HUES48 (cell line): ENCODE measurements at regions not wholly inside any gene's neighbourhood (a gene's known extent, or its start where the extent isn't known, plus 50 kb on each side); places are given as distances from the start of the nearest gene placed in this dataset.

Experiments
- H3K27ac ChIP-seq: one replicate; pipeline ENCODE4 v1.7.0; 2013; ENCODE audit warnings: low read depth, low read length, inconsistent platforms
- H3K27me3 ChIP-seq: 2 replicates; pipeline ENCODE4 v1.6.1; 2013; ENCODE audit warnings: mild to moderate bottlenecking, low read length; ENCODE audit not compliant: control insufficient read depth, insufficient read depth
- H3K36me3 ChIP-seq: 2 replicates; pipeline ENCODE4 v1.6.1; 2013; ENCODE audit warnings: low read length; ENCODE audit not compliant: control insufficient read depth, insufficient read depth
- H3K4me1 ChIP-seq: 2 replicates; pipeline ENCODE4 v1.6.1; 2013; ENCODE audit warnings: mild to moderate bottlenecking, low read length; ENCODE audit not compliant: control insufficient read depth, insufficient read depth
- H3K4me3 ChIP-seq: 2 replicates; pipeline ENCODE4 v1.5.1; 2013; ENCODE audit warnings: mild to moderate bottlenecking, low read depth, low read length
- H3K9ac ChIP-seq: 2 replicates; pipeline ENCODE4 v1.6.1; 2013; ENCODE audit warnings: mild to moderate bottlenecking, low read depth, low read length, moderate library complexity
- H3K9me3 ChIP-seq: 2 replicates; pipeline ENCODE4 v1.6.1; 2013; ENCODE audit warnings: low read length; ENCODE audit not compliant: control insufficient read depth, insufficient read depth

DNA sequence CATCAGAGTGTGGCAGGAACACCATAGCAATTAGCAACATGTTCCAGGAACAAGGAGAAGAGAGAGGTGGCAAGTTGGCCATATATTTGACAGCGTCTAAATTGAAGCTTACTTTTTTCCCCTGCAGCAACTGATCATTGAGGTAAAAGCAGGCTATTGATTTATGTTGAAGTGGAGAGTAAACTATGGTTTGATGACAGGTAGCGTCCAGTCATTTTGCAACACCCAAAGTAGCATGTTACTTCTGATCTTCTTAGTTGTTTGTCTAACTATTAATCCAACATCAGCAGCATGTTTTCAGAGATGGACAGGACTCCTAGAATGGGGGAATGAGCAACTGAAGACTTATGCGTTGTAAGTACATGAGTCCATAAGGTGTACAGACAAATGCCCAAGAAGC is 225.8 kb downstream of the ZPLD1 start:
- H3K27me3 ChIP-seq, result no peaks in the 10 kb centered on the region
- no peak overlapping the region for H3K9ac ChIP-seq
- no peak overlapping the region for H3K27ac ChIP-seq
- no peaks in the 10 kb centered on the region for H3K4me1 ChIP-seq
- no peaks in the 10 kb centered on the region for H3K9me3 ChIP-seq
- H3K4me3 ChIP-seq, result no peak overlapping the region
- H3K36me3 ChIP-seq, result no peaks in the 10 kb centered on the region

DNA sequence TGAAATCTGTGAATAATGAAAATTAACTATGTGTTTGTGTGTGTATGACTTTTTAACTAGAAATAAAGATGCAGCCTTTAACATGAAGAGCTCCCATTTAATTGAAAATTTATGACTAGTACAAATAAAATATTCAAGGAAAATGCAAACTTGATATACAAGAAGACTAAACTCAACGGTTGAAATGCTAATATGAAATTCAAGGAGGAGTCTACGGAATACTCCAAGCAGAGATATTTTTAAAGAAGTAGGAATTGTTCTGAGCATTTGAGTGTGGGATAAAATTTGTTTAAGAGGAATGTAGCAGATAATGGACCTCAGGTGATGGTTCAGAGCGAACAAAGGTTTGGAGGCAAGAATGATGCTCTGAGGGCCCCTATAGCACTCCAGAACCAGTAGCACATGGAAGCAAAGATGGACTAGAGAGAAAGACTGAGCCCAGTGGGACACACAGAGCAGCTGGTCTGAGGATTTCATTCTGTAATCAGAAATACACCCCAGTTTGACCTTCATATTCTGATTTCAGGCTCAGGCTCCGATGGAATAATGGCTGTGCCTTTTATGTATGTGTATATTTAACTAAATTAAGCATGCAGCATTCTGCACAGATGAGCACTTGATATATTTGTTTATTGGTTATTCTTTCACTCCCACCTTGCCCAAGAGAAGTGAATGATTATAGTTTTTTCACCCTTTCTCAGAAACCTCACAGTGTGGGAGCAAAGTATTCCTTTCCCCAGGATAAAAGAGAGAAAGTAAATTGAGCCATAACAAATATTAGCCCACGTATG is 227.1 kb downstream of the ZPLD1 start:
- H3K9ac ChIP-seq, result no peak overlapping the region

DNA sequence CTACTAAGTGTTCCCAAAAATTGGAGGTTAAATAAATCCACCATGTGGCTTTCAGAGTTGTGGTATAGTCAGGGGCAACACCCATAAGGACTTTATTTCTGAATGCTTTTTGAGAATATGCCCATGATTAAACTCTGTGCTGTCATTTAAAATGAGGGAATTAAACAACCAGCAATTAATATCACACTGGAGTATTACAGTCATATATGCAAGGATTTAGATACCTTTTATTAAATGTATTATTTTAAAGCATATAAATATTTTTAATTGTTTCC is 227.6 kb downstream of the ZPLD1 start:
- Histone ChIP-seq H3K9me3 (no peaks in the 10 kb centered on the region), H3K36me3 (no peaks in the 10 kb centered on the region), H3K27me3 (no peaks in the 10 kb centered on the region), H3K4me3 (no peak overlapping the region), H3K9ac (no peak overlapping the region), H3K4me1 (no peaks in the 10 kb centered on the region), H3K27ac (no peak overlapping the region)

More for the DNA sequence above, 227.1 kb downstream of the ZPLD1 start:
- Histone ChIP-seq H3K9me3 (no peaks in the 10 kb centered on the region), H3K27me3 (no peaks in the 10 kb centered on the region), H3K4me1 (no peaks in the 10 kb centered on the region), H3K4me3 (no peak overlapping the region), H3K27ac (no peak overlapping the region), H3K36me3 (no peaks in the 10 kb centered on the region)

DNA sequence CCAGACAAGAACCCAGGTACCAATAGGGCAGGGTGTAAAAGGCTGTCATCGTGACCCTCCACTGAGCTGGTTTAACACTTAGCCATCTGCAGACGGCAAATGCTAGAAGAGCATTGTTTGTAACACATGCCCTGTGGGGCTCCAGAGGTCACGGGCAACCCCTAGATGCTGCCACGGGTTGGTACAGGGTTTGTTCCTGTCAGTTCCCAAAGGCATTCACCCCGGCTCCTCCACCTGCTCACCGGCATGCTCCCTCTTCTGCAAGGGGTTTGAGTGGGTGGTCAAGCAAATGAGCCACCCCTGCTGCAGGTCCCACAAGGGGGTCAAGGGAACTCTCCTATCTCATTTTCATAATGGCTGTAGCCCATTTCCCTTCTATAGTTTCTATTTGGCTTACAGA is 229.3 kb downstream of the ZPLD1 start:
- Histone ChIP-seq H3K27me3 (no peaks in the 10 kb centered on the region), H3K4me3 (no peak overlapping the region), H3K27ac (no peak overlapping the region), H3K36me3 (no peaks in the 10 kb centered on the region), H3K9ac (no peak overlapping the region), H3K4me1 (no peaks in the 10 kb centered on the region), H3K9me3 (no peaks in the 10 kb centered on the region)

- H3K27me3 ChIP-seq, result no peaks in the 10 kb centered on the region
- no peaks in the 10 kb centered on the region for H3K36me3 ChIP-seq
- H3K4me3 ChIP-seq, result no peak overlapping the region
- no peak overlapping the region for H3K9ac ChIP-seq
- no peak overlapping the region for H3K27ac ChIP-seq
- H3K4me1 ChIP-seq, result no peaks in the 10 kb centered on the region
- H3K9me3 ChIP-seq, result no peaks in the 10 kb centered on the region
Observed at GRCh38 chr3:102665183-102665582, 230.4 kb downstream of the ZPLD1 start.

DNA sequence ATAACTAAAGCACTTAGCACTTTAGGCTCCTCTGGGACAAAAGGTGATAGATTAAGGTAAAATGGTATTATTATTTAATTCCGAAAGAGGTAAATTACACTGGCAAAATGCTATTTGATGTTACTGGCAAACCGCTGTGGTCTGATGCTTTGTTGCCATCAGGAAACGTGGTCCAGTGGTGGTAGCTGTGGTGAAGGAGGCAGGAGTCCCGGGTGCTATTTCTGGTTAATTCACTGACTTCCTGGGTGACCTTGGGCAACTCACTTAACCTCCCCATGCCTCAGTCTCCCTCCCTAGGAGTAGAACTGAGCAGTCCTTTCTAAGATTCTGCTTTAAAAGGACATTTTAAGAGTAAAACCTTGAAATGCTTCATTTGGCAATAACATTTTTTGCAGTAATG is 233.4 kb downstream of the ZPLD1 start:
- H3K27me3 ChIP-seq, result no peaks in the 10 kb centered on the region
- H3K4me3 ChIP-seq, result no peak overlapping the region
- no peaks in the 10 kb centered on the region for H3K9me3 ChIP-seq
- no peak overlapping the region for H3K9ac ChIP-seq
- H3K27ac ChIP-seq, result no peak overlapping the region
- H3K36me3 ChIP-seq, result no peaks in the 10 kb centered on the region
- H3K4me1 ChIP-seq, result 0 out of 2 replicates have a peak, but pooled peaks cover under 1% of the 10 kb centered on the region

DNA sequence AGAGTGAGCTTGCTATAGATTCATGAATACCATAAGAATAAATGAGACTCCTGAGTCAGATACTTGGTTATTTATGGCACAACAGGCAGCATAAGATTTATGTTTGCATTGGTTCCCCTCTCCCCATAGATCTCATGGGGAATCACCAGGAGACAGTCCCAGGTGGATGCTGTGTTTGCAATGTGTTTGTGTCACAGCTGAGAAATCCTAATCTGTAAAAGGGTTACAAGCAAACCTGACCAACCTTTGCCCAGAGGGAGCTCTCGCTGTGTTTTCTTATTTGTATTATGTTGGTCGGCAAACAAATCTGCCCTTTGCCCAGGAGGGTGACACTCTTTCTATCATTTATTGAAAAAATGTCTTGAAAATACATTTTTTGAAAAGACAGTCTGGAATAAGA is 236.2 kb downstream of the ZPLD1 start:
- Histone ChIP-seq H3K27ac (no peak overlapping the region), H3K9me3 (no peaks in the 10 kb centered on the region), H3K36me3 (no peaks in the 10 kb centered on the region), H3K4me1 (peaks cover 8% of the 10 kb centered on the region; the same call in 1 of the 2 replicates), H3K9ac (no peak overlapping the region), H3K27me3 (no peaks in the 10 kb centered on the region), H3K4me3 (no peak overlapping the region)

- H3K27me3 ChIP-seq, result no peaks in the 10 kb centered on the region
- no peaks in the 10 kb centered on the region for H3K36me3 ChIP-seq
- peaks cover 8% of the 10 kb centered on the region; the same call in 1 of the 2 replicates for H3K4me1 ChIP-seq
- H3K9me3 ChIP-seq, result no peaks in the 10 kb centered on the region
- no peak overlapping the region for H3K27ac ChIP-seq
- H3K4me3 ChIP-seq, result no peak overlapping the region
- no peak overlapping the region for H3K9ac ChIP-seq
Observed at GRCh38 chr3:102672305-102672704, 237.5 kb downstream of the ZPLD1 start.

DNA sequence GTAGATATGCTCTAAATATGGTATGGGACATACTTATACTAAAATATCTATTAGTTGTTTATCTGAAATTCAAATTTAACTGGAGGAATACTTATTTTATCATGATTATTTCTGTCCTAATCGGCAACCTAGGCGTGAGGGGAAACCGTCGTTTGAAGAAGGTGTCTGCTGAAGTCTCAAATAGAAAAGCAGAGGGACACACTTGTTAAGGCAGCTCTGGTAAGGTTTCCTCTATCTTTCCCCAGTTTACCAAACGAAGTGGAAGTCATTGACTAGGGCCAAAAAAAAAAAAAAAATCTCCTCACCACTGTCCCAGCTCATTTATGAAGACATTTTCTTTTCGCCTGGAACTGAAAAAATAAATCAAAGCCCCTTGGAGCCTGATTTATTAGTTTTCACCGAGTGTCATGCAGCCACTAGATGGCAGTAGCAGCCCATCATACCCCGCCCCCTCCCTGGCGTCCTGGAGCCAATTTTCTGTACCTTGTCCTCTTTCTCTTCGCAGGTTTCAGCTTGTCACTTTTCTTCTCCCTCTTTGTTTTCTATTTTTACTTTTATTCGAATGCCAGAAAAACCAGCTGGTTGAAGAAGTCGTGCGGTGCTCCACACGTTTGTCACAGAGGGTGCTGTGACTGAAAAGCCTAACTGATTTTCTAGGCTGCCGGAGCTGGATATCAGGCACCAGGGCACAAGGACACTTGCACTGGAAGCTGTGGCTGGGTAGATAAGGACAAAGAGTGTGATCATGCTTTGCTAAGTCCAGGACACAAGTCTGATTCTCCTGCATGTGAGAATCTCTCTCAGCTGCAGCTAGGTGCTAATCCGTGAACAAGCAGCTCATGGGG is 238.7 kb downstream of the ZPLD1 start:
- H3K4me3 ChIP-seq, result no peak overlapping the region
- peaks cover 14% of the 10 kb centered on the region; the same call in 1 of the 2 replicates for H3K4me1 ChIP-seq
- H3K36me3 ChIP-seq, result no peaks in the 10 kb centered on the region
- H3K9ac ChIP-seq, result no peak overlapping the region
- H3K27me3 ChIP-seq, result no peaks in the 10 kb centered on the region
- no peaks in the 10 kb centered on the region for H3K9me3 ChIP-seq
- peak overlapping the region; percentile 26 for H3K27ac ChIP-seq

DNA sequence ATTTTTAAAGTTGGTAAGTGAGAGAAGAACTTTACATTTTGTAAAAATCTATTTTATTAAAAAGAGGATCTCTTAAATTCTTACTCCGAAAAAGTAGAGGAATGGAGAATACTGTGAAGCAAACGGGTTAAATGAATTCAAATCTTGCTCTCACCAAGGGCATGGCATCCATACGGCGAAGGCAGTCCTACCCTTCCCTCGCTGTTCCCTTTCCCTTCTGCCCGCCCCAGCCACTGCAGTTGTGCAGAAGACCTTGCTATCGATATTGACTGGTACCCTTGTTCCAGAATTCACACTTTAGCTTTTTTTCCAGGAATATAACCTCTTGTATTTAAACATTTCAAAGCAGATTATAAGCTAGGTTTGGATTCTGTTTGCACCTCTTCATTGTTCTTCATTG is 239.5 kb downstream of the ZPLD1 start:
- no peaks in the 10 kb centered on the region for H3K27me3 ChIP-seq
- H3K9me3 ChIP-seq, result no peaks in the 10 kb centered on the region
- no peak overlapping the region for H3K27ac ChIP-seq
- no peaks in the 10 kb centered on the region for H3K36me3 ChIP-seq
- H3K9ac ChIP-seq, result no peak overlapping the region
- peaks cover 14% of the 10 kb centered on the region for H3K4me1 ChIP-seq
- H3K4me3 ChIP-seq, result no peak overlapping the region

- Histone ChIP-seq H3K4me3 (no peak overlapping the region), H3K27ac (no peak overlapping the region), H3K36me3 (no peaks in the 10 kb centered on the region), H3K9me3 (no peaks in the 10 kb centered on the region), H3K27me3 (no peaks in the 10 kb centered on the region), H3K4me1 (peaks cover 29% of the 10 kb centered on the region), H3K9ac (no peak overlapping the region)
Observed at GRCh38 chr3:102676424-102676823, 241.6 kb downstream of the ZPLD1 start.
